ENCODE measurements at regions not wholly inside any gene's neighbourhood (a gene's known extent, or its start where the extent isn't known, plus 50 kb on each side); places are given as distances from the start of the nearest gene placed in this dataset.

- DNase-seq (ENCODE audit: unreplicated experiment) = no peak
- H3K27me3 Mint-ChIP-seq (ENCODE audit: insufficient read depth, unreplicated experiment) = no peaks in the 10 kb centered on the region
- no TSS peak for BruUV-seq (replicated peaks)
These were observed 129.2 kb upstream of the CCL2 start for GRCh38 chr17:34125921-34126320.

GRCh38 chr17:34126496-34126895, 128.6 kb upstream of the CCL2 start:
- Mint-ChIP-seq H3K27me3 (ENCODE audit: insufficient read depth, unreplicated experiment) (no peaks in the 10 kb centered on the region), H3K4me1 (ENCODE audit: insufficient read depth, unreplicated experiment) (no peaks in the 10 kb centered on the region), H3K9me3 (ENCODE audit: unreplicated experiment) (peaks cover 44% of the 10 kb centered on the region), H3K36me3 (ENCODE audit: insufficient read depth, unreplicated experiment) (no peaks in the 10 kb centered on the region), H3K4me3 (ENCODE audit: unreplicated experiment) (no peak overlapping the region), H3K27ac (ENCODE audit: low read depth, unreplicated experiment) (no peak overlapping the region)
- POLR2A ChIA-PET = no interaction called here
- BruUV-seq (replicated peaks) = no TSS peak
- DNase-seq (ENCODE audit: unreplicated experiment) = no peak
- TF ChIP-seq CTCF (IDR thresholded peaks at IDR 0.05; ENCODE audit: unreplicated experiment) = no peak
- CTCF ChIA-PET = interaction anchor here (0.9 to 1.7 kb wide), 2 partner anchors 20 to 45 kb away, joined by 3 to 4 read pairs; no protein-coding TSS in a partner anchor
- intact Hi-C loops (cut with micrococcal nuclease) = no loop called here

More at GRCh38 chr17:34125921-34126320, 129.2 kb upstream of the CCL2 start:
- Mint-ChIP-seq H3K36me3 (ENCODE audit: insufficient read depth, unreplicated experiment) (no peaks in the 10 kb centered on the region), H3K4me1 (ENCODE audit: insufficient read depth, unreplicated experiment) (no peaks in the 10 kb centered on the region), H3K27ac (ENCODE audit: low read depth, unreplicated experiment) (no peak overlapping the region), H3K9me3 (ENCODE audit: unreplicated experiment) (peaks cover 46% of the 10 kb centered on the region), H3K4me3 (ENCODE audit: unreplicated experiment) (no peak overlapping the region)
- ChIA-PET POLR2A (no interaction called here), CTCF (interaction anchor here (0.9 to 1.7 kb wide), 2 partner anchors 20 to 46 kb away, joined by 3 to 4 read pairs; no protein-coding TSS in a partner anchor)
- no peak for TF ChIP-seq CTCF (IDR thresholded peaks at IDR 0.05; ENCODE audit: unreplicated experiment)
- intact Hi-C loops (cut with micrococcal nuclease) = no loop called here

GRCh38 chr17:34126965-34127364, 128.1 kb upstream of the CCL2 start:
- no peak for DNase-seq (ENCODE audit: unreplicated experiment)
- H3K4me3 Mint-ChIP-seq (ENCODE audit: unreplicated experiment) = no peak overlapping the region
- no peak overlapping the region for H3K27ac Mint-ChIP-seq (ENCODE audit: low read depth, unreplicated experiment)
- ChIA-PET POLR2A (no interaction called here), CTCF (interaction anchor here (1.7 kb wide), 1 partner anchor 19 kb away, joined by 4 read pairs; no protein-coding TSS in a partner anchor)
- H3K9me3 Mint-ChIP-seq (ENCODE audit: unreplicated experiment) = peaks cover 39% of the 10 kb centered on the region
- TF ChIP-seq CTCF (IDR thresholded peaks at IDR 0.05; ENCODE audit: unreplicated experiment) = no peak
- no peaks in the 10 kb centered on the region for H3K27me3 Mint-ChIP-seq (ENCODE audit: insufficient read depth, unreplicated experiment)
- no peaks in the 10 kb centered on the region for H3K36me3 Mint-ChIP-seq (ENCODE audit: insufficient read depth, unreplicated experiment)
- H3K4me1 Mint-ChIP-seq (ENCODE audit: insufficient read depth, unreplicated experiment) = no peaks in the 10 kb centered on the region
- intact Hi-C loops (cut with micrococcal nuclease) = no loop called here
- no TSS peak for BruUV-seq (replicated peaks)

DNA sequence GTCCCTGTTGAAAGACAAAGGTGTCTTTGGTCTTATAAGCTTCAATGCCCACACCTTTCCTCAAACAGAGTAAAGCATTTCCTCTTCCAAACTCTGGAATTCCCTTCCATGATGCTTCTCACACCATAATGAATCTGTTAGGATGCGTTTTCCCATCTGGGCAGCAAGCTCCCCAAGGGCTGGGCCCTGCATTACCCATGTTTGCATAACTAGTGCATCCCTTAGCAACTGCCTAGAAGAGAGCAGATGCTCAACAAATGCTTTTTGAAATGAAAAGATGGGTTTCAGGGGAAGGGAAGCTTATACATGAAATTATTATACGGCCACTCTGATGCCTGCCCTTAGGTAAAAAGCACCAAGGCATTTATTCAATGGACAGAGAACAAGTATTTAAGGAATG, 124.5 kb upstream of the CCL2 start:
- CTCF ChIA-PET = no interaction called here
- POLR2A ChIA-PET = no interaction called here

More for the DNA sequence above, 124.5 kb upstream of the CCL2 start:
- no peak overlapping the region for H3K27ac Mint-ChIP-seq (ENCODE audit: low read depth, unreplicated experiment)
- DNase-seq (ENCODE audit: unreplicated experiment) = no peak
- intact Hi-C loops (cut with micrococcal nuclease) = no loop called here
- no peaks in the 10 kb centered on the region for H3K36me3 Mint-ChIP-seq (ENCODE audit: insufficient read depth, unreplicated experiment)
- H3K4me1 Mint-ChIP-seq (ENCODE audit: insufficient read depth, unreplicated experiment) = no peaks in the 10 kb centered on the region
- H3K27me3 Mint-ChIP-seq (ENCODE audit: insufficient read depth, unreplicated experiment) = no peaks in the 10 kb centered on the region
- H3K9me3 Mint-ChIP-seq (ENCODE audit: unreplicated experiment) = peaks cover 27% of the 10 kb centered on the region
- no TSS peak for BruUV-seq (replicated peaks)
- no peak for TF ChIP-seq CTCF (IDR thresholded peaks at IDR 0.05; ENCODE audit: unreplicated experiment)
- no peak overlapping the region for H3K4me3 Mint-ChIP-seq (ENCODE audit: unreplicated experiment)

Data from MCF 10A (cell line).